AG10803 (cell line): ENCODE measurements at regions not wholly inside any gene's neighbourhood (a gene's known extent, or its start where the extent isn't known, plus 50 kb on each side); places are given as distances from the start of the nearest gene placed in this dataset.

Experiments
- DNase-seq: peaks from one replicate; pipeline ENCODE4 v3.0.0; 2010; ENCODE audit warnings: low read depth
- H3K4me3 ChIP-seq: 2 replicates; pipeline ENCODE4 v1.5.1; 2011; ENCODE audit warnings: mild to moderate bottlenecking, low read length, control low read depth
- TF ChIP-seq, protein P1 (sequence below): conservative IDR thresholded peaks from 2 replicates; pipeline ENCODE4 v1.5.1; 2011; ENCODE audit warnings: mild to moderate bottlenecking, low read length, control low read depth, inconsistent platforms

- no peak for DNase-seq
- TF ChIP-seq, protein P1, sequence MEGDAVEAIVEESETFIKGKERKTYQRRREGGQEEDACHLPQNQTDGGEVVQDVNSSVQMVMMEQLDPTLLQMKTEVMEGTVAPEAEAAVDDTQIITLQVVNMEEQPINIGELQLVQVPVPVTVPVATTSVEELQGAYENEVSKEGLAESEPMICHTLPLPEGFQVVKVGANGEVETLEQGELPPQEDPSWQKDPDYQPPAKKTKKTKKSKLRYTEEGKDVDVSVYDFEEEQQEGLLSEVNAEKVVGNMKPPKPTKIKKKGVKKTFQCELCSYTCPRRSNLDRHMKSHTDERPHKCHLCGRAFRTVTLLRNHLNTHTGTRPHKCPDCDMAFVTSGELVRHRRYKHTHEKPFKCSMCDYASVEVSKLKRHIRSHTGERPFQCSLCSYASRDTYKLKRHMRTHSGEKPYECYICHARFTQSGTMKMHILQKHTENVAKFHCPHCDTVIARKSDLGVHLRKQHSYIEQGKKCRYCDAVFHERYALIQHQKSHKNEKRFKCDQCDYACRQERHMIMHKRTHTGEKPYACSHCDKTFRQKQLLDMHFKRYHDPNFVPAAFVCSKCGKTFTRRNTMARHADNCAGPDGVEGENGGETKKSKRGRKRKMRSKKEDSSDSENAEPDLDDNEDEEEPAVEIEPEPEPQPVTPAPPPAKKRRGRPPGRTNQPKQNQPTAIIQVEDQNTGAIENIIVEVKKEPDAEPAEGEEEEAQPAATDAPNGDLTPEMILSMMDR = no peak
- H3K4me3 ChIP-seq = no peak overlapping the region
Observed at GRCh38 chr1:55609630-55610029, 394.5 kb upstream of the USP24 start.

GRCh38 chr1:55605155-55605554 is 390.0 kb upstream of the USP24 start:
- H3K4me3 ChIP-seq = no peak overlapping the region
- TF ChIP-seq, protein P1 = no peak
- DNase-seq = no peak

DNA sequence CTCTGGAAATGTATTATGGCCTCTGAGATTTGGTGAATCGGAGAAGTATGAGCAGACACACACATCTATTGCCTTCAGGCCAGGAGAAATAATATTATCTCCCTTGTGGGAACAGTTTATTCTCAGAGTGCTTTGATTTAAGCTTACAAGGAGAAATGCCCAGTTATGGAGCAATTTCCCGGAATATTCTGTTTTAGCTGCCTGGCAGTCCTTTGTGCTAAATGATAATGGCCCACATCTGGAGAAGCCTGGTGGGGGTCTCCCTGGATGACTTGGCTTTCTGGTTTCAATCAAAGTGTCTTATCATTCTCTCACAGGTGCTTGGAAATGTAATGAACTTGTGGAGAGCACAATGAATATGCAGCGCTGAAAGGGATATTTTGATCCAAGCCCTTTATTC is 389.6 kb upstream of the USP24 start:
- TF ChIP-seq, protein P1 = no peak
- no peak for DNase-seq
- H3K4me3 ChIP-seq = no peak overlapping the region

- DNase-seq = no peak
- TF ChIP-seq, protein P1 = no peak
- H3K4me3 ChIP-seq = no peak overlapping the region
Observed at GRCh38 chr1:55604179-55604578, 389.0 kb upstream of the USP24 start.

DNA sequence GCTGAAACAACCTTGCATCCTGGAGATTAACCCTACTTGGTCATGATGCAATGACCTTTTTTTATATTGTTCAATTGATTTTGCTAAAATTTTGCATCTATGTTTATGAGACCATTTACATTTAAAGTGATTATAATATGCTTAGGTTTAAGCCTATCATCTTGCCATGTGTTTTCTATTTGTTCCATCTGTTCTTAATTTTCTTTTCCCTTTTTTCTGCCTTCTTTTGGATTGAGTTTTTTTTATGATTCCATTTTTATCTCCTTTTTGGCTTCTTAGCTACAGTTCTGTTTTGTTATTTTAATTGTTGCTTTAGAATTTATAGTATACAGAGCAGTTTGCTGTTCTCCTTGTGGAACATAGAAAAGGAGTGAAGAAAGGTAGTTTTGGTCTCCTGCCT is 385.1 kb upstream of the USP24 start:
- DNase-seq = no peak
- TF ChIP-seq, protein P1 = no peak

DNA sequence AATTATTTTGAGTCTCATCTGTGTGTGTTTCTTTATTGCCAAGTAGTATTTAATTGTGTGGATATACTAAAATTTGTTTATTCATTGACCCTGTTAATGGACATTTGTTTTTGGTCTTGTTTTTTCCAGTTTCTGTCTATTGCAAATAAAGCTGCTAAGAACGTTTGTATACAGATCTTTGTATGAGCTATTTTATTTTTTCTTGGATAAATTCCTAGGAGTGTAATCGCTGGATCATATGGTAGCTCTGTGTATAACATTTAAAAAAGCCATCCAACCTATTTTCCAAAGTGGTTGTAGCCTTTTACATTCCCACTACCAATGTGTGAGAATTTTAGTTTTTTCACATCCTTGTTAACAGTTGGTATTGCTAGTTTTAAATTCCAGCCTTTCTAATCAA is 382.7 kb upstream of the USP24 start:
- no peak overlapping the region for H3K4me3 ChIP-seq
- no peak for DNase-seq
- TF ChIP-seq, protein P1 = no peak

More for the DNA sequence above, 385.1 kb upstream of the USP24 start:
- H3K4me3 ChIP-seq = no peak overlapping the region

GRCh38 chr1:55594701-55595100 is 379.5 kb upstream of the USP24 start:
- DNase-seq = no peak
- TF ChIP-seq, protein P1 = no peak
- H3K4me3 ChIP-seq = no peak overlapping the region
